Progenitor cell of endocrine pancreas (in vitro differentiated cells): ENCODE measurements at regions not wholly inside any gene's neighbourhood (a gene's known extent, or its start where the extent isn't known, plus 50 kb on each side); places are given as distances from the start of the nearest gene placed in this dataset.

ENCODE experiments used
- DNase-seq: peaks from one replicate; pipeline ENCODE4 v3.0.0; 2021; ENCODE audit warnings: low spot score; ENCODE audit not compliant: unreplicated experiment
- H3K27ac Mint-ChIP-seq: 2 replicates; pipeline ENCODE4 v1.8.0; 2021; ENCODE audit warnings: mild to moderate bottlenecking, moderate library complexity, mixed read lengths
- H3K27me3 Mint-ChIP-seq: 2 replicates; pipeline ENCODE4 v1.8.0; 2021; ENCODE audit warnings: mixed read lengths
- H3K36me3 Mint-ChIP-seq: 2 replicates; pipeline ENCODE4 v1.8.0; 2022; ENCODE audit warnings: mixed read lengths; ENCODE audit not compliant: insufficient read depth
- H3K4me1 Mint-ChIP-seq: 2 replicates; pipeline ENCODE4 v1.8.0; 2021; ENCODE audit warnings: low read depth, mixed read lengths
- H3K4me3 Mint-ChIP-seq: 2 replicates; pipeline ENCODE4 v1.8.0; 2021; ENCODE audit warnings: low read depth, mild to moderate bottlenecking, moderate library complexity, mixed read lengths
- H3K9me3 Mint-ChIP-seq: 2 replicates; pipeline ENCODE4 v1.8.0; 2021; ENCODE audit warnings: low read depth, mixed read lengths
- CTCF ChIP-seq: fragments of 200-600 bp; sonication (generic); IDR thresholded peaks from one replicate; pipeline ENCODE4 v1.5.0; 2021; ENCODE audit warnings: antibody characterized with exemption, mild to moderate bottlenecking; ENCODE audit not compliant: unreplicated experiment

GRCh38 chr1:195337646-195338045 is 1270.6 kb downstream of the KCNT2 start:
- Mint-ChIP-seq H3K4me3 (no peak overlapping the region), H3K9me3 (no peaks in the 10 kb centered on the region), H3K36me3 (no peaks in the 10 kb centered on the region), H3K27ac (no peak overlapping the region), H3K4me1 (peaks cover 1% of the 10 kb centered on the region), H3K27me3 (no peaks in the 10 kb centered on the region)
- no peak for DNase-seq
- TF ChIP-seq CTCF: no peak

GRCh38 chr1:195336812-195337211 is 1271.4 kb downstream of the KCNT2 start:
- Mint-ChIP-seq H3K4me1 (peaks cover 1% of the 10 kb centered on the region), H3K27ac (no peak overlapping the region), H3K36me3 (no peaks in the 10 kb centered on the region), H3K9me3 (no peaks in the 10 kb centered on the region), H3K27me3 (no peaks in the 10 kb centered on the region), H3K4me3 (no peak overlapping the region)
- TF ChIP-seq CTCF: no peak
- no peak for DNase-seq

GRCh38 chr1:195335541-195335940 is 1272.7 kb downstream of the KCNT2 start:
- peaks cover 1% of the 10 kb centered on the region for H3K4me1 Mint-ChIP-seq
- no peaks in the 10 kb centered on the region for H3K9me3 Mint-ChIP-seq
- DNase-seq: no peak
- no peaks in the 10 kb centered on the region for H3K36me3 Mint-ChIP-seq
- no peak overlapping the region for H3K4me3 Mint-ChIP-seq
- no peak overlapping the region for H3K27ac Mint-ChIP-seq
- no peak for TF ChIP-seq CTCF
- no peaks in the 10 kb centered on the region for H3K27me3 Mint-ChIP-seq

- Mint-ChIP-seq H3K4me3 (no peak overlapping the region), H3K27ac (no peak overlapping the region), H3K9me3 (no peaks in the 10 kb centered on the region), H3K4me1 (peaks cover 3% of the 10 kb centered on the region), H3K36me3 (no peaks in the 10 kb centered on the region), H3K27me3 (no peaks in the 10 kb centered on the region)
- TF ChIP-seq CTCF: no peak
- no peak for DNase-seq
These were observed 1276.1 kb downstream of the KCNT2 start for GRCh38 chr1:195332102-195332501.

GRCh38 chr1:195328681-195329080 is 1279.6 kb downstream of the KCNT2 start:
- Mint-ChIP-seq H3K27ac (no peak overlapping the region), H3K36me3 (no peaks in the 10 kb centered on the region), H3K4me1 (peaks cover 2% of the 10 kb centered on the region), H3K4me3 (no peak overlapping the region), H3K27me3 (no peaks in the 10 kb centered on the region), H3K9me3 (no peaks in the 10 kb centered on the region)
- no peak for DNase-seq
- no peak for TF ChIP-seq CTCF

GRCh38 chr1:195328102-195328501 is 1280.1 kb downstream of the KCNT2 start:
- DNase-seq: no peak
- no peak overlapping the region for H3K27ac Mint-ChIP-seq
- H3K4me3 Mint-ChIP-seq: no peak overlapping the region
- H3K4me1 Mint-ChIP-seq: peaks cover 2% of the 10 kb centered on the region
- H3K27me3 Mint-ChIP-seq: no peaks in the 10 kb centered on the region
- no peaks in the 10 kb centered on the region for H3K36me3 Mint-ChIP-seq
- no peaks in the 10 kb centered on the region for H3K9me3 Mint-ChIP-seq
- TF ChIP-seq CTCF: no peak
